H7 (cell line): ENCODE measurements at regions not wholly inside any gene's neighbourhood (a gene's known extent, or its start where the extent isn't known, plus 50 kb on each side); places are given as distances from the start of the nearest gene placed in this dataset.
A peak's percentile ranks its signal among the peaks of the same experiment; 100 is the strongest.

ENCODE experiments used
- DNase-seq: peaks from one replicate; pipeline ENCODE4 v3.0.0; 2012
- H3K27me3 ChIP-seq: 2 replicates; pipeline ENCODE4 v1.6.0; 2011; ENCODE audit warnings: mild to moderate bottlenecking, low read length; ENCODE audit not compliant: control insufficient read depth, insufficient read depth
- H3K36me3 ChIP-seq: replicated peaks from 2 replicates; pipeline ENCODE4 v1.5.1; 2011; ENCODE audit warnings: low read length; ENCODE audit not compliant: control insufficient read depth, insufficient read depth
- H3K4me3 ChIP-seq: 2 replicates; pipeline ENCODE4 v1.5.1; 2011; ENCODE audit warnings: low read depth, mild to moderate bottlenecking, control low read depth, low read length, moderate library complexity; ENCODE audit not compliant: insufficient read depth

GRCh38 chr6:139611327-139612134 lies 237.1 kb upstream of the CITED2 start:
- Histone ChIP-seq H3K4me3 (no peak overlapping the region), H3K27me3 (no peaks in the 10 kb centered on the region), H3K36me3 (no peaks in the 10 kb centered on the region)
- peak; percentile 21 for DNase-seq

GRCh38 chr6:139608466-139609261 lies 234.2 kb upstream of the CITED2 start:
- Histone ChIP-seq H3K27me3 (no peaks in the 10 kb centered on the region), H3K36me3 (no peaks in the 10 kb centered on the region), H3K4me3 (no peak overlapping the region)
- DNase-seq, result no peak

- H3K36me3 ChIP-seq, result no peaks in the 10 kb centered on the region
- no peak for DNase-seq
- H3K4me3 ChIP-seq, result no peak overlapping the region
- no peaks in the 10 kb centered on the region for H3K27me3 ChIP-seq
Observed at GRCh38 chr6:139605350-139605749, 230.9 kb upstream of the CITED2 start.

GRCh38 chr6:139603581-139603980 lies 229.1 kb upstream of the CITED2 start:
- no peaks in the 10 kb centered on the region for H3K36me3 ChIP-seq
- no peaks in the 10 kb centered on the region for H3K27me3 ChIP-seq
- H3K4me3 ChIP-seq, result no peak overlapping the region
- DNase-seq, result no peak

GRCh38 chr6:139602577-139602976 lies 228.1 kb upstream of the CITED2 start:
- DNase-seq, result no peak
- H3K4me3 ChIP-seq, result no peak overlapping the region
- H3K27me3 ChIP-seq, result no peaks in the 10 kb centered on the region
- H3K36me3 ChIP-seq, result no peaks in the 10 kb centered on the region

GRCh38 chr6:139600919-139601475 lies 226.5 kb upstream of the CITED2 start:
- no peak for DNase-seq
- Histone ChIP-seq H3K36me3 (no peaks in the 10 kb centered on the region), H3K27me3 (no peaks in the 10 kb centered on the region), H3K4me3 (no peak overlapping the region)

GRCh38 chr6:139600343-139600742 lies 225.9 kb upstream of the CITED2 start:
- H3K4me3 ChIP-seq, result no peak overlapping the region
- no peak for DNase-seq
- no peaks in the 10 kb centered on the region for H3K27me3 ChIP-seq
- H3K36me3 ChIP-seq, result no peaks in the 10 kb centered on the region

GRCh38 chr6:139597771-139598755 lies 223.6 kb upstream of the CITED2 start:
- Histone ChIP-seq H3K4me3 (no peak overlapping the region), H3K27me3 (no peaks in the 10 kb centered on the region), H3K36me3 (no peaks in the 10 kb centered on the region)
- DNase-seq, result no peak

- no peak for DNase-seq
- no peaks in the 10 kb centered on the region for H3K36me3 ChIP-seq
- H3K4me3 ChIP-seq, result no peak overlapping the region
- no peaks in the 10 kb centered on the region for H3K27me3 ChIP-seq
Observed at GRCh38 chr6:139597087-139597763, 222.8 kb upstream of the CITED2 start.

- DNase-seq, result no peak
- Histone ChIP-seq H3K36me3 (no peaks in the 10 kb centered on the region), H3K4me3 (no peak overlapping the region), H3K27me3 (no peaks in the 10 kb centered on the region)
Observed at GRCh38 chr6:139595183-139595582, 220.7 kb upstream of the CITED2 start.

GRCh38 chr6:139594333-139594965 lies 220.0 kb upstream of the CITED2 start:
- Histone ChIP-seq H3K27me3 (no peaks in the 10 kb centered on the region), H3K4me3 (no peak overlapping the region), H3K36me3 (no peaks in the 10 kb centered on the region)
- DNase-seq, result no peak

- Histone ChIP-seq H3K36me3 (no peaks in the 10 kb centered on the region), H3K27me3 (no peaks in the 10 kb centered on the region), H3K4me3 (no peak overlapping the region)
- DNase-seq, result no peak
Observed at GRCh38 chr6:139593081-139593480, 218.6 kb upstream of the CITED2 start.

GRCh38 chr6:139592011-139592410 lies 217.6 kb upstream of the CITED2 start:
- H3K36me3 ChIP-seq, result no peaks in the 10 kb centered on the region
- no peak for DNase-seq
- no peak overlapping the region for H3K4me3 ChIP-seq
- no peaks in the 10 kb centered on the region for H3K27me3 ChIP-seq
